D721Med (cell line): ENCODE measurements at regions not wholly inside any gene's neighbourhood (a gene's known extent, or its start where the extent isn't known, plus 50 kb on each side); places are given as distances from the start of the nearest gene placed in this dataset.

ENCODE experiments used
- DNase-seq: peaks from one replicate; pipeline ENCODE4 v3.0.0; 2011; ENCODE audit warnings: low spot score; ENCODE audit not compliant: insufficient read length
- FAIRE-seq: peaks from 2 replicates; lab custom pipeline; 2011; peaks lifted over from hg19 to GRCh38; lab: Jason Lieb, UNC
- CTCF ChIP-seq: IDR thresholded peaks from 2 replicates; pipeline ENCODE4 v1.5.1; 2012; ENCODE audit warnings: mild to moderate bottlenecking, control low read depth; ENCODE audit not compliant: insufficient read depth; ENCODE audit errors: missing control alignments

- DNase-seq = no peak
- no peak for TF ChIP-seq CTCF
- no peak for FAIRE-seq
Measured at GRCh38 chr14:94701861-94702370, 68.0 kb downstream of the GSC start.

- no peak for DNase-seq
- TF ChIP-seq CTCF = no peak
- no peak for FAIRE-seq
Measured at GRCh38 chr14:94700336-94700735, 69.6 kb downstream of the GSC start.

GRCh38 chr14:94699831-94700230 is 70.1 kb downstream of the GSC start:
- TF ChIP-seq CTCF = no peak
- no peak for DNase-seq
- FAIRE-seq = no peak

GRCh38 chr14:94697773-94698556 is 71.9 kb downstream of the GSC start:
- FAIRE-seq = no peak

GRCh38 chr14:94696518-94696917 is 73.4 kb downstream of the GSC start:
- FAIRE-seq (no peak), DNase-seq (no peak)
- no peak for TF ChIP-seq CTCF

More at GRCh38 chr14:94697773-94698556, 71.9 kb downstream of the GSC start:
- no peak for TF ChIP-seq CTCF
- no peak for DNase-seq

- DNase-seq = no peak
- no peak for FAIRE-seq
- TF ChIP-seq CTCF = no peak
Measured at GRCh38 chr14:94695231-94695630, 74.7 kb downstream of the GSC start.

GRCh38 chr14:94691660-94692034 is 78.3 kb downstream of the GSC start:
- TF ChIP-seq CTCF = no peak
- DNase-seq (no peak), FAIRE-seq (no peak)
